ENCODE measurements at regions not wholly inside any gene's neighbourhood (a gene's known extent, or its start where the extent isn't known, plus 50 kb on each side); places are given as distances from the start of the nearest gene placed in this dataset.

GRCh38 chr3:76917436-76917835 lies 122.5 kb upstream of the ROBO2 start:
- Histone ChIP-seq H3F3A (ENCODE audit: insufficient read depth, low read length) (no peaks in the 10 kb centered on the region), H3K4me2 (ENCODE audit: low read depth, low read length) (no peak overlapping the region), H3K9ac (ENCODE audit: low read length) (no peak overlapping the region), H3K4me1 (ENCODE audit: low read length) (no peaks in the 10 kb centered on the region), H3K4me3 (ENCODE audit: low read length) (no peak overlapping the region), H3K27me3 (replicated peaks; ENCODE audit: insufficient read depth, low read length) (no peaks in the 10 kb centered on the region), H3K27ac (ENCODE audit: low read length) (no peak overlapping the region), H3K9me3 (replicated peaks; ENCODE audit: insufficient read depth, low read length) (no peaks in the 10 kb centered on the region), H4K20me1 (ENCODE audit: insufficient read depth, low read length) (no peaks in the 10 kb centered on the region), H3K9me2 (replicated peaks; ENCODE audit: insufficient read depth, low read length) (no peaks in the 10 kb centered on the region), H2AFZ (ENCODE audit: low read length) (no peak overlapping the region), H3K79me2 (ENCODE audit: low read length) (no peaks in the 10 kb centered on the region), H3K36me3 (replicated peaks; ENCODE audit: insufficient read depth, low read length) (no peaks in the 10 kb centered on the region)
- TF ChIP-seq EZH2 (optimal IDR thresholded peaks at IDR 0.05; ENCODE audit: low read depth, low read length) (no peak), CTCF (IDR thresholded peaks at IDR 0.05; ENCODE audit: low read length) (no peak), EZH2phosphoT487 (IDR thresholded peaks at IDR 0.05; ENCODE audit: low read length) (no peak)
- no peak for DNase-seq

- Histone ChIP-seq H2AFZ (ENCODE audit: low read length) (no peak overlapping the region), H3K27me3 (replicated peaks; ENCODE audit: insufficient read depth, low read length) (no peaks in the 10 kb centered on the region), H4K20me1 (ENCODE audit: insufficient read depth, low read length) (no peaks in the 10 kb centered on the region), H3K9ac (ENCODE audit: low read length) (no peak overlapping the region), H3K4me2 (ENCODE audit: low read depth, low read length) (no peak overlapping the region), H3K9me2 (replicated peaks; ENCODE audit: insufficient read depth, low read length) (no peaks in the 10 kb centered on the region), H3K4me3 (ENCODE audit: low read length) (no peak overlapping the region), H3K79me2 (ENCODE audit: low read length) (no peaks in the 10 kb centered on the region), H3K4me1 (ENCODE audit: low read length) (no peaks in the 10 kb centered on the region), H3F3A (ENCODE audit: insufficient read depth, low read length) (no peaks in the 10 kb centered on the region), H3K27ac (ENCODE audit: low read length) (no peak overlapping the region), H3K9me3 (replicated peaks; ENCODE audit: insufficient read depth, low read length) (no peaks in the 10 kb centered on the region), H3K36me3 (replicated peaks; ENCODE audit: insufficient read depth, low read length) (no peaks in the 10 kb centered on the region)
- TF ChIP-seq CTCF (IDR thresholded peaks at IDR 0.05; ENCODE audit: low read length) (no peak), EZH2 (optimal IDR thresholded peaks at IDR 0.05; ENCODE audit: low read depth, low read length) (no peak), EZH2phosphoT487 (IDR thresholded peaks at IDR 0.05; ENCODE audit: low read length) (no peak)
- no peak for DNase-seq
These were observed 119.4 kb upstream of the ROBO2 start for GRCh38 chr3:76920511-76920910.

GRCh38 chr3:76923485-76923884 lies 116.4 kb upstream of the ROBO2 start:
- H4K20me1 ChIP-seq (ENCODE audit: insufficient read depth, low read length): no peaks in the 10 kb centered on the region
- no peaks in the 10 kb centered on the region for H3K9me2 ChIP-seq (replicated peaks; ENCODE audit: insufficient read depth, low read length)
- no peaks in the 10 kb centered on the region for H3K27me3 ChIP-seq (replicated peaks; ENCODE audit: insufficient read depth, low read length)
- no peak overlapping the region for H3K4me3 ChIP-seq (ENCODE audit: low read length)
- no peaks in the 10 kb centered on the region for H3F3A ChIP-seq (ENCODE audit: insufficient read depth, low read length)
- H3K79me2 ChIP-seq (ENCODE audit: low read length): no peaks in the 10 kb centered on the region
- no peak overlapping the region for H3K27ac ChIP-seq (ENCODE audit: low read length)
- H2AFZ ChIP-seq (ENCODE audit: low read length): no peak overlapping the region
- no peaks in the 10 kb centered on the region for H3K4me1 ChIP-seq (ENCODE audit: low read length)
- DNase-seq: no peak
- no peak overlapping the region for H3K4me2 ChIP-seq (ENCODE audit: low read depth, low read length)
- TF ChIP-seq CTCF (IDR thresholded peaks at IDR 0.05; ENCODE audit: low read length) (no peak), EZH2 (optimal IDR thresholded peaks at IDR 0.05; ENCODE audit: low read depth, low read length) (no peak), EZH2phosphoT487 (IDR thresholded peaks at IDR 0.05; ENCODE audit: low read length) (no peak)
- H3K9me3 ChIP-seq (replicated peaks; ENCODE audit: insufficient read depth, low read length): no peaks in the 10 kb centered on the region
- no peaks in the 10 kb centered on the region for H3K36me3 ChIP-seq (replicated peaks; ENCODE audit: insufficient read depth, low read length)
- no peak overlapping the region for H3K9ac ChIP-seq (ENCODE audit: low read length)
